Mesendoderm (in vitro differentiated cells): ENCODE measurements at regions not wholly inside any gene's neighbourhood (a gene's known extent, or its start where the extent isn't known, plus 50 kb on each side); places are given as distances from the start of the nearest gene placed in this dataset.

Experiments used
- DNase-seq: peaks from one replicate; pipeline ENCODE4 v3.0.0; 2013
- H2AK5ac ChIP-seq: 2 replicates; pipeline ENCODE4 v1.6.1; 2013; ENCODE audit warnings: low read length, inconsistent platforms
- H2BK120ac ChIP-seq: 2 replicates; pipeline ENCODE4 v1.6.1; 2013; ENCODE audit warnings: low read depth, mild to moderate bottlenecking, low read length, moderate library complexity, mixed read lengths
- H2BK15ac ChIP-seq: replicated peaks from 2 replicates; pipeline ENCODE4 v1.6.1; 2013; ENCODE audit warnings: low read depth, mild to moderate bottlenecking, moderate library complexity
- H2BK5ac ChIP-seq: 2 replicates; pipeline ENCODE4 v1.6.1; 2013; ENCODE audit warnings: low read length, inconsistent platforms
- H3K18ac ChIP-seq: 2 replicates; pipeline ENCODE4 v1.6.1; 2013; ENCODE audit warnings: mild to moderate bottlenecking, low read length, mixed read lengths
- H3K23ac ChIP-seq: one replicate; pipeline ENCODE4 v1.6.1; 2013; ENCODE audit warnings: low read length
- H3K27ac ChIP-seq: 2 replicates; pipeline ENCODE4 v1.5.1; 2013; ENCODE audit warnings: low read depth, mild to moderate bottlenecking, inconsistent platforms, low read length, moderate library complexity
- H3K27me3 ChIP-seq: 2 replicates; pipeline ENCODE4 v1.6.1; 2013; ENCODE audit warnings: low read length, control low read depth, mild to moderate bottlenecking, inconsistent platforms; ENCODE audit not compliant: insufficient read depth, poor library complexity
- H3K36me3 ChIP-seq: 2 replicates; pipeline ENCODE4 v1.6.1; 2013; ENCODE audit warnings: low read length, inconsistent platforms; ENCODE audit not compliant: control insufficient read depth, insufficient read depth
- H3K4ac ChIP-seq: one replicate; pipeline ENCODE4 v1.6.1; 2013; ENCODE audit warnings: low read depth, mild to moderate bottlenecking, low read length, moderate library complexity
- H3K4me1 ChIP-seq: 2 replicates; pipeline ENCODE4 v1.6.1; 2013; ENCODE audit warnings: low read depth, low read length, inconsistent platforms; ENCODE audit not compliant: control insufficient read depth
- H3K4me2 ChIP-seq: 2 replicates; pipeline ENCODE4 v1.6.1; 2013; ENCODE audit warnings: low read length
- H3K4me3 ChIP-seq: 2 replicates; pipeline ENCODE4 v1.5.1; 2013; ENCODE audit warnings: mild to moderate bottlenecking, low read length
- H3K56ac ChIP-seq: one replicate; pipeline ENCODE4 v1.6.1; 2013; ENCODE audit warnings: low read length
- H3K79me1 ChIP-seq: 2 replicates; pipeline ENCODE4 v1.6.1; 2013; ENCODE audit warnings: low read length, inconsistent platforms
- H3K79me2 ChIP-seq: 2 replicates; pipeline ENCODE4 v1.6.1; 2013; ENCODE audit warnings: mild to moderate bottlenecking, low read length; ENCODE audit not compliant: control insufficient read depth, insufficient read depth
- H3K9ac ChIP-seq: 2 replicates; pipeline ENCODE4 v1.6.1; 2013; ENCODE audit warnings: low read length, inconsistent platforms
- H4K5ac ChIP-seq: one replicate; pipeline ENCODE4 v1.6.1; 2013; ENCODE audit warnings: low read length
- H4K8ac ChIP-seq: one replicate; pipeline ENCODE4 v1.6.1; 2013; ENCODE audit warnings: low read depth, mild to moderate bottlenecking, control low read depth, low read length, moderate library complexity
- WGBS: extraction: QIAGEN DNeasy Blood & Tissue Kit; methylation state at CpG from one replicate; pipeline ENCODE4 v1.1.7; 2013; ENCODE audit warnings: low lambda C conversion rate, missing lambda C conversion rate; ENCODE audit not compliant: insufficient coverage; ENCODE audit errors: extremely low coverage; 5-methylcytosine and 5-hydroxymethylcytosine counted together

DNA sequence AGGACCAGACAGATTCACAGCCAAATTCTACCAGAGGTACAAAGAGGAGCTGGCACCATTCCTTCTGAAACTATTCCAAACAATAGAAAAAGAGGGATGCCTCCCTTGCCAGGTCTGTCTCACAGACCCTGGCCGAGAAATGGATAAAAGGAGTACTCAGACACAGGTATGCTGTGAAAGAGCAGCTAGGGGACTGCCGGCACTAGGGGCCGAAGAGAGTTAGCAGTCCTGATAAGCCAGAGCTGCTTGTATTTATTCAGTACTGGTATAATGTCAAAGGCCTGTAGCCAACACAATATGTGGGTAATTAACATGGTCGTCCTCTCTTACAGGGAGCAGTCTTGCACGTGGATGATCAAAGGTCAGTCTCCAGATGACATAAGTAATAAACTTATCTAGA, 1042.1 kb upstream of the LCORL start:
- Histone ChIP-seq H3K23ac (no peak overlapping the region), H3K36me3 (no peaks in the 10 kb centered on the region), H3K27ac (no peak overlapping the region), H4K8ac (no peak overlapping the region), H3K79me1 (no peaks in the 10 kb centered on the region), H3K4me3 (no peak overlapping the region), H3K56ac (no peak overlapping the region), H3K4me1 (no peaks in the 10 kb centered on the region), H3K4ac (no peak overlapping the region), H4K5ac (no peak overlapping the region), H3K27me3 (no peaks in the 10 kb centered on the region), H3K9ac (no peak overlapping the region), H2BK15ac (no peak overlapping the region), H3K79me2 (no peaks in the 10 kb centered on the region), H2BK5ac (no peak overlapping the region), H3K18ac (no peak overlapping the region), H2AK5ac (no peak overlapping the region), H2BK120ac (no peak overlapping the region), H3K4me2 (no peak overlapping the region)
- WGBS = no CpG with 5 or more reads among the region's 5 CpGs
- DNase-seq = peak; percentile 72

GRCh38 chr4:19054916-19055315, 1033.4 kb upstream of the LCORL start:
- no peaks in the 10 kb centered on the region for H3K79me2 ChIP-seq

GRCh38 chr4:19051831-19052230, 1030.3 kb upstream of the LCORL start:
- H3K9ac ChIP-seq = no peak overlapping the region
- no peak overlapping the region for H2BK120ac ChIP-seq
- H3K23ac ChIP-seq = no peak overlapping the region
- H2BK15ac ChIP-seq = no peak overlapping the region
- no peak overlapping the region for H3K4ac ChIP-seq
- peaks cover 9% of the 10 kb centered on the region for H3K4me1 ChIP-seq
- WGBS = no CpG with 5 or more reads among the region's 5 CpGs
- H2BK5ac ChIP-seq = no peak overlapping the region
- no peaks in the 10 kb centered on the region for H3K79me2 ChIP-seq
- no peak overlapping the region for H3K4me3 ChIP-seq
- H4K5ac ChIP-seq = no peak overlapping the region
- H4K8ac ChIP-seq = no peak overlapping the region
- no peaks in the 10 kb centered on the region for H3K36me3 ChIP-seq
- no peak overlapping the region for H3K56ac ChIP-seq
- H3K27ac ChIP-seq = peak overlapping the region; percentile 0
- no peaks in the 10 kb centered on the region for H3K79me1 ChIP-seq
- H3K4me2 ChIP-seq = no peak overlapping the region
- DNase-seq = peak; percentile 71
- peak overlapping the region; percentile 87 for H3K18ac ChIP-seq
- no peak overlapping the region for H2AK5ac ChIP-seq
- H3K27me3 ChIP-seq = no peaks in the 10 kb centered on the region

More at GRCh38 chr4:19054916-19055315, 1033.4 kb upstream of the LCORL start:
- no peak overlapping the region for H2BK120ac ChIP-seq
- whole genome bisulfite sequencing = no CpG with 5 or more reads among the region's 1 CpG
- no peak overlapping the region for H3K4me2 ChIP-seq
- H4K5ac ChIP-seq = no peak overlapping the region
- peak overlapping the region; percentile 64 for H3K18ac ChIP-seq
- no peak overlapping the region for H3K27ac ChIP-seq
- H3K4ac ChIP-seq = no peak overlapping the region
- H3K4me1 ChIP-seq = peaks cover 9% of the 10 kb centered on the region
- H2BK15ac ChIP-seq = no peak overlapping the region
- H4K8ac ChIP-seq = no peak overlapping the region
- H3K79me1 ChIP-seq = no peaks in the 10 kb centered on the region
- H2AK5ac ChIP-seq = no peak overlapping the region
- peak overlapping the region; percentile 25 for H2BK5ac ChIP-seq
- no peak overlapping the region for H3K4me3 ChIP-seq
- H3K27me3 ChIP-seq = no peaks in the 10 kb centered on the region
- H3K36me3 ChIP-seq = no peaks in the 10 kb centered on the region
- no peak overlapping the region for H3K56ac ChIP-seq
- no peak overlapping the region for H3K9ac ChIP-seq
- no peak overlapping the region for H3K23ac ChIP-seq
- DNase-seq = peak; percentile 54

DNA sequence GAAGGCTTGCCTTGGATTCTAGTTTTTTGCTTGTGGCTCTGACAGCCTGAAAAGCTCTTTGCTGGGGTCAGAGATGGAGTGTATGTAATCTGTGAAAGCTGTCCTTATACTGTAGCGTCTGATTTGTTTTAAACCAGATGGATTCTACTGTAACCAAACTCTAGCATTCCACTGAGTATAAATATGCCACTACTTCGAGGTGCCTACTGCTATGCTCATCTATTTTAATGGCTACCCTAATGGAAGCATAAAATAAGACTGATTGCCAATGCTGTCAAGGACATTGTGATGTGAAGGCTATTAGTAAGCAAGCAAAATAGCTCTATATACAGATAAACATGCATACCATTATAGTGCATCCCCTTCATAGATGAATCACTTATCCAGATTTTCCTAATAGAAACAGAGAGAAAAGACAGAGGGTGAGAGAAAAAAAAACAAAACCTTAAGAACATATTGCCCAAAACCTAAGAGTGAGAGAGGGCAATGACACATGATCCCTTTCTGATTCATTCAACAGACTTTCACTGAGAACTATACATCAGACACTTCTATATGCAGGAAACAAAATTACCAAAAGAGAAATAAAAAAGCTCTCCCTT, 1025.8 kb upstream of the LCORL start:
- Histone ChIP-seq H4K8ac (no peak overlapping the region), H3K23ac (no peak overlapping the region), H3K4ac (no peak overlapping the region), H3K4me1 (peaks cover 4% of the 10 kb centered on the region), H3K4me3 (no peak overlapping the region), H3K27me3 (no peaks in the 10 kb centered on the region), H3K4me2 (no peak overlapping the region), H3K79me2 (no peaks in the 10 kb centered on the region), H3K9ac (no peak overlapping the region), H3K27ac (no peak overlapping the region), H3K18ac (no peak overlapping the region), H2AK5ac (no peak overlapping the region), H2BK120ac (no peak overlapping the region), H3K56ac (no peak overlapping the region), H3K79me1 (no peaks in the 10 kb centered on the region), H3K36me3 (no peaks in the 10 kb centered on the region), H4K5ac (no peak overlapping the region), H2BK15ac (no peak overlapping the region), H2BK5ac (no peak overlapping the region)
- no CpG with 5 or more reads among the region's 2 CpGs for WGBS
- no peak for DNase-seq

DNA sequence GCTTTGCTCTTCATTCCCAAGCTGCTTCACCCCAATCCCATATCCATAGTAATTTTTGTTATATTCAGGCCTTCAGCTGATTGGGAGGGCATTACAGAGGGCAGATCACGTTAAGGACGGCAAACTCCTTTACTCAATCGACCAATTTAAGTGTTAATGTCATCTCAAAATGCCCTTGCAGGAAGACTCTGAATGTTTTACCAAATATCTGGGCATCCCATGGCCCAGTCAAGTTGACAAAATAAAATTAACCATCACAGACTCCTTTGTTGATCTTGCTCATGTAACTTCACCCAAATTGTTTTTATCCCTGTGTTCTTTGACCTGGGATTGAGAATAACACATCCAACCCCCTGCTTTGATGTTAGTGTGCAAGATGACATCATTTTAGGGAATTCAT, 1018.3 kb upstream of the LCORL start:
- no CpG with 5 or more reads among the region's 3 CpGs for WGBS
- H4K8ac ChIP-seq = no peak overlapping the region
- no peaks in the 10 kb centered on the region for H3K36me3 ChIP-seq
- H4K5ac ChIP-seq = no peak overlapping the region
- no peak overlapping the region for H3K4me2 ChIP-seq
- no peak overlapping the region for H2BK5ac ChIP-seq
- H3K27me3 ChIP-seq = no peaks in the 10 kb centered on the region
- H3K79me2 ChIP-seq = no peaks in the 10 kb centered on the region
- no peak overlapping the region for H3K23ac ChIP-seq
- no peaks in the 10 kb centered on the region for H3K4me1 ChIP-seq
- H3K27ac ChIP-seq = no peak overlapping the region
- H3K18ac ChIP-seq = no peak overlapping the region
- H2BK15ac ChIP-seq = no peak overlapping the region
- no peak overlapping the region for H3K56ac ChIP-seq
- H3K9ac ChIP-seq = no peak overlapping the region
- H2BK120ac ChIP-seq = no peak overlapping the region
- no peak overlapping the region for H3K4me3 ChIP-seq
- no peaks in the 10 kb centered on the region for H3K79me1 ChIP-seq
- no peak overlapping the region for H3K4ac ChIP-seq
- DNase-seq = no peak
- H2AK5ac ChIP-seq = no peak overlapping the region

- Histone ChIP-seq H3K79me2 (no peaks in the 10 kb centered on the region), H3K9ac (no peak overlapping the region), H3K18ac (no peak overlapping the region), H3K27ac (no peak overlapping the region), H3K4me2 (no peak overlapping the region), H4K8ac (no peak overlapping the region), H3K79me1 (no peaks in the 10 kb centered on the region), H3K4me1 (no peaks in the 10 kb centered on the region), H3K4ac (no peak overlapping the region), H2BK5ac (no peak overlapping the region), H3K4me3 (no peak overlapping the region), H2AK5ac (no peak overlapping the region), H2BK15ac (no peak overlapping the region), H3K27me3 (no peaks in the 10 kb centered on the region), H2BK120ac (no peak overlapping the region), H3K36me3 (no peaks in the 10 kb centered on the region), H3K23ac (no peak overlapping the region), H4K5ac (no peak overlapping the region), H3K56ac (no peak overlapping the region)
- no peak for DNase-seq
These were observed 1016.7 kb upstream of the LCORL start for GRCh38 chr4:19038231-19038630.
